GM12891 (cell line): ENCODE measurements at regions not wholly inside any gene's neighbourhood (a gene's known extent, or its start where the extent isn't known, plus 50 kb on each side); places are given as distances from the start of the nearest gene placed in this dataset.

Experiments used
- POLR2A ChIP-seq: IDR thresholded peaks from 2 replicates; pipeline ENCODE4 v1.6.1; 2011; ENCODE audit warnings: low read depth, low read length, control low read depth
- POLR2AphosphoS5 ChIP-seq: IDR thresholded peaks from 2 replicates; pipeline ENCODE4 v1.6.1; 2011; ENCODE audit warnings: low read depth, low read length, control low read depth
- SPI1 ChIP-seq: IDR thresholded peaks from 2 replicates; pipeline ENCODE4 v1.6.1; 2011; ENCODE audit warnings: low read depth, low read length, control low read depth
- TAF1 ChIP-seq: IDR thresholded peaks from 2 replicates; pipeline ENCODE4 v1.6.1; 2011; ENCODE audit warnings: low read depth, low read length, control low read depth

GRCh38 chr10:57723305-57723704, 544.4 kb downstream of the IPMK start:
- TF ChIP-seq POLR2A, result no peak
- TF ChIP-seq POLR2AphosphoS5, result no peak
- no peak for TF ChIP-seq TAF1
- no peak for TF ChIP-seq SPI1
